ENCODE measurements at regions not wholly inside any gene's neighbourhood (a gene's known extent, or its start where the extent isn't known, plus 50 kb on each side); places are given as distances from the start of the nearest gene placed in this dataset.

DNA sequence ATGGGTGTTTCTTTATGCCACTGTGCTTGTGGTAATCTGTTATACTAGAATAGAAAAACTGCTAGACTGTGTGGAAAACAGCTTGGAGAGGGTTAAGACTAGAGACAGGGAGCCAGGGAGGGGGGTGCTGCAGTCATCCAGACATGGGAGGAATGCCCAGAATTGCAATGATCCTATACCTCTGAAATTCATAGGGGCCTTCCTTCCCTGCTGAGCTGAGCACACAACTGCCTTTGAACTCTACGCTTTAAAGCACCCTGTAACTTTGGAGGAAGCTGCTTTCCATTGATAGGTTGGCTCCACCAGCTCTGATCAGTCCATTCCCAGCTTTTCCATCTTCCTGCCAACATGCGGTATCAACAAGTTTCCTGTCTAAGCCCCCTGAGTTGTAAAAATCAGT lies 155.9 kb upstream of the RASGEF1B start:
- no peak for DNase-seq (ENCODE audit: low spot score)

DNA sequence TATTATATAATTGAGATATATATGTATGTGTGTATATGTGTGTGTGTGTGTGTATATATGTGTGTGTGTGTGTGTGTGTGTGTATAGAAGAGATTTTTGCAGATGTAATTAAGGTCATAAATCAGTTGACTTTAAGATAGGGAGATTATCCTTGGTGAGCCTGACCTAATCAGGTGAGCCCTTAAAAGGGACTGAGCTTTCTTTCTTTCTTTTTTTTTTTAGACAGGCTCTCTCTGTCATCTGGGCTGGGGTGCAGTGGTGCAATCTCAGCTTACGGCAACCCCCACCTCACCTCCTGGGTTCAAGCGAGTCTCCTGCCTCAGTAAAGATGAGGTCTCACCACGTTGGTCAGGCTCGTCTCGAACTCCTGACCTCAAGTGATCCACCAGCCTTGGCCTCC lies 155.1 kb upstream of the RASGEF1B start:
- no peak for DNase-seq (ENCODE audit: low spot score)

DNA sequence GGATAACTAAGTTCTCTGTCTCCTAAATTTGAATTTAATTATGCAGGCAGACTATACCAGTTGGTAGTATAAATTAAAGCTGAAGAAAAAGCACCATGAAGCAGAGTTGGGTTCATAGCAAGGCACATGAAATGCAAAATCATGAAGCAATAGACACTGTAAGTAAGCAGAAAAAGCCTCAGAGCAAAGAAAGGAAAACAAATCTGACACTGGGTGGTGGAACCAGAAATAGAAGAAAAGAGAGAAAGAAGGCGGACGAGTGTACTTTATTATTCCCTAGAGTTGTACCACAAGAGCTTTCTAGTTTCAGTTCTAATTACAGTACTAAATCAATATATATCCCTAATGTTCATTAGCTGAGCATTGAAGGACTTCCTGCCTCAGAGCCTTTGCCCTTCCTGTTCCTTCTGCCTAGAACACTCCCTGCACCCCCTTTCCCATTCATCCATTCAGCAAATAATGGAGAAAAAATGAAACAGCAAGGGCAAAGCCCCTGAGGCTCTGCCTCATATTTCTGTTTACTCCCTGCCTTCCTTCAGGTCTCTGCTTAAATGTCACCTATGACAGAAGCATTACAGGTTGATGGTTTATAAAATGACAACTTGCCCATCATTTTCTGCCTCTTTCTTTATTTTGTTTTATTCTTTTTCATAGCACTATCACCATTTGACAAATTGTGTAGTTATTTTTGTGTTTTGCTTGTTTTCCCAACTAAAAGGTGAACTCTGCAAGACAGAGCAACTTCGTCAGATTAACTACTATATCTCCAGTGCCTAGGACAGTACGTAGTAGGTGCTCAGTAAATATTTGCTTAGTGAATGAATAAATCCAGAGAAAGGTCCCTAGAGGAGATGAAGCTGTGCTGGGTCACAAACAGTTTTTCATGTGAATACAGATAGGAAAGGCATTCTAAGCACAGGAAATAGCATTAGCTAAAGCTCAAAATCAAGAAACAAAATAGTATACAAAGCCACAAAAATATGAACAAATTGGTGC lies 154.0 kb upstream of the RASGEF1B start:
- DNase-seq (ENCODE audit: low spot score), result no peak

DNA sequence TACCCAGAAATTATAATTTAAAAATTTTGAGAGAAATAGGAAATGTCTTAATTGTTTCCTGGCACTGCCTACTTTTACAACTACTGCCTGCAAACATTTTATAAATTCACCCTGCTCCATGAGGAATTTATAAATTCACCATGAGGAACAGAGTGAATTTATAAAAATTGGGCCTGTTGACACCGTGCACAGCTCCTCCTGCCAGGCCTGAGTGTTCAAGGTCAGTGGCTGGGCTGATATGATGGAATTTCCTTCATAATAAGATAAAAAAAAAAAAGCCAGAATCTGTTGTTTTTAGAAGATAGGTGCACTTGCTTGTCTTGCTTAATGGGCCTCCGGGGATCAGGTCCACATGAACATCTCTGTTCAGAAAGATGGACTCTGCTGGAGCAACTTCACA lies 151.7 kb upstream of the RASGEF1B start:
- no peak for DNase-seq (ENCODE audit: low spot score)

DNA sequence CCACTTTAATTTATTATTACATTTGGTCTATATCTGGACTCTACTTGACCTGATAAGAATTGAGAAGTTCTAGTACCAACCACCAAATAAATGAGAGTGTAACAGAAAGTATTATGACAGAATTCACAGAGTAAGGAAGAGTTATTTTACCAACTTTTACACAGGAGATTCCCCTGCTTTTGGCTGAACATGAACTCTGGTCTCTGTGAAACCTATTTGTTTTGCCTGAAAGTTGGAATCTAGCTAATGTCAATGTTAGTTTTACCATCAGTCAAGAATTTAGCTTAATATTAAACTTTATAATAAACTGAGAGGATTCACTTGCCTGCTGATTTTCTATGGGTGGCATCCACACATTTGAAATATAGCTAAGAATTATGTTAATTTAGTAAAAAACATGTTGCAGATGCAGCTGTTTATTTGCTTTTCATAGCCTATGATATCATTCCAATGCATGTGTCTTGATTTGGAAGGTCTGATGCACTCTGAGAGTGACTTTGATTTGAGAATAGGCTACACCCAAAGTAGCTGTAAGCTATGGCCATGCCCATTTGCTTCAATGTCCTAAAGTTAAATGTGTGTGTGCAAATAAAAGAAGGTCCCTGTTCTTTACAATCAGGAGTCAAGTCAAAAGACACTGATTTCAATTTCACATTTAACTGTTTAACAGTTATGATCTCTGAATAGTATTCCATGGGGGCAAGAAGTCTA lies 150.9 kb upstream of the RASGEF1B start:
- no peak for DNase-seq (ENCODE audit: low spot score)

DNA sequence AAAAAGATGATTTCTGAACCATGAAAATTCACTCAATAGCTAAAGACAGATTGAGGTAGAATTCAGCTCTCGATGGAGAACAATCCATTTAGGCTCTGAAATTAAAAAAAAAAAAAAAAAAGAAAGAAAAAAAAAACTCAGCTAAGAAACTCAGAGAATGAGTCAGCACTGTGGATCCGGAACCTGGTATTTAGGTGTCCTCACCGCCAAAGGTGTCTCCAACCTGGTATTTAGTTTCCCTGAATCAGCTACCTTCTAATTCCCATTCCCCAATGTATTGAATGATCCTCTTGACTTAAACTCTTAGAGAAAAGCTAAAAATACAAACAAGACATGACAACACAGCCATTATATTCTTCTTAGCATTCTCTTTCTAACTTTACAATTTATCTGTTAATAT lies 150.3 kb upstream of the RASGEF1B start:
- DNase-seq (ENCODE audit: low spot score), result no peak

DNA sequence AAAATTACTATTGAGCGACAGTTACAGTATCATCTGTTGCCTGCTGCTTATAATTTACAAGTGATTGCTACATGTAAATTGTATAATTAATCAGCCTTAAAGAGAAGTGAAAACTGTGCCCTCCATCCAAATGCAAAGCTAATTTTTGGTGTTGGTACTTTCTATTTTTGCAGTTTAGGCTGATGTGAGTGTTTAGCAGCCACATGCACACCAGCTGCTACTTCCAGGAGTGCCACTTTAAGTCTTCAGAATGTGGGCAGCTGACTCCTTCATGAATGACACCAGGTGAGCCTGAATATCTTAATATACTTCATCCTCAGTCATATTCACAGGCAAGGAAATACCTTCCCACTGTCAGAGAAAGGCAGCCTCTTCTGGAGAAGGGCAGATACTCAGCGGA lies 149.8 kb upstream of the RASGEF1B start:
- no peak for DNase-seq (ENCODE audit: low spot score)

DNA sequence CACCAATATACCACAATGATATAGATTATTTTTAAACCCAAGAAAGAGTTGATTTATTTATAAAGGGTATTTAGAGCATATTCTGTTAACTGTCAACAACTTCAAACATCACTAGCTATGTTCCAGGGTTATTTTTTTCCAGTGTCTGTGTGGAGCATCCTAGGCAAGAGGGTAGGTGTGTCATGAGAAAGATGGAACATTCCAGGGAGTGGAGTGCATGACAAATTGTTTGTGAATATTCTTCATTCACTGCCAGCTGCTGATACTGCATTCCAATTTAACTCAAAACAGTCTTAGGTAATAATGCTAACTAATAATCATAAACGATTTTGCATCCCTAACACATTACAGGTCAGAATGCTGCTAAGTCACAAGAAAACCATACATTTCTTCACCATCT lies 148.7 kb upstream of the RASGEF1B start:
- DNase-seq (ENCODE audit: low spot score), result no peak

DNA sequence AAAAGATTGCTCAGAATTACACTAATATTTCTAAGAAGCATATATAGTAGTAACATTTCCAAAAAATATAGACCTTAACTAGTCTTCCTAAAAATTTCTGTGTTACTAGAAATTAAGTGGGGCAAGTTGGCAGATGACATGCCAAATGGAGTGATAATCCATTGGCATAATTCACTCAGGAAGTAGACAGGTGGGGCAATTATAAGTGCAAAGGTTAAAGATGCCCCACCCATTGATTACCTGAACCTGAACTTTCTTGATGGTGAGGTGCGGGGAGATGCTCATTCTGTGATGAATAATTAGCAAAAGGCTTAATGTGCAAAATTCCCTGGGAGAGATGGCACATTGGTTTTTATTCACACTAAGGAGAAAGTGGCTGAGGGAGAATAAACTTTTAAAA lies 145.8 kb upstream of the RASGEF1B start:
- DNase-seq (ENCODE audit: low spot score), result no peak

DNA sequence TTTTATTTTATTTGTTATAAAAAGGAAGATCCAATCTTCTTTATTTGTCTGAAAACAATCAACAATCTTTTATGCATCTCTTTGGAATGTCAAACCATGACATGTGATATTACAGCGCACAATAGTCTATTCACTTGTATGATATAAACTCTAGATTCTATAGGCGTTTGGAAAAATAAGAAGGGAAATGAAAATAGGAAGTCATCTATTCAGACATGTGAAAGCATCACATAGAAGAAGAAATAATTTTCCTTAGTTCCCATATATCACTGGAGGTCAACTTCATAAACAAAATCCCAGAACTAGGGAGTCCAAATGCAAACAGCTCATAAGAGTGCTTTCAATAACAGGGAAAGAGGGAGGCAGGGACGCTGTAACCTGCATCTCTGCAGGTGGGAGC lies 139.5 kb upstream of the RASGEF1B start:
- no peak for DNase-seq (ENCODE audit: low spot score)

DNA sequence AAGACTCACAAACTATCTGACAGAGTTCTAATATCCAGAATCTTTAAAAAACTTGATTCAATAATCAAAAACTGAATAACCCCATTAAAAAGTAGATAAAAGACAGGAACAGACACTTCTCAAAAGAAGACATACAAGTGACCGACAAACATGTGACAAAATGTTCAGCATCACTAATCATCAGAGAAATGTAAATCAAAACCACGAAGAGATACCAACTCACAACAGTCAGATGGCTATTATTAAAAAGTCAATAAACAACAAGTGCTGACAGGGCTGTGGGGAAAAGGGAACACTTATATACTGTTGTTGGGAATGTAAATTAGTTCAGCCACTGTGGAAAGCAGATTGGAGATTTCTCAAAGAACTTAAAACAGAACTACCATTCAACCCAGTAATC lies 138.1 kb upstream of the RASGEF1B start:
- DNase-seq (ENCODE audit: low spot score), result no peak

DNA sequence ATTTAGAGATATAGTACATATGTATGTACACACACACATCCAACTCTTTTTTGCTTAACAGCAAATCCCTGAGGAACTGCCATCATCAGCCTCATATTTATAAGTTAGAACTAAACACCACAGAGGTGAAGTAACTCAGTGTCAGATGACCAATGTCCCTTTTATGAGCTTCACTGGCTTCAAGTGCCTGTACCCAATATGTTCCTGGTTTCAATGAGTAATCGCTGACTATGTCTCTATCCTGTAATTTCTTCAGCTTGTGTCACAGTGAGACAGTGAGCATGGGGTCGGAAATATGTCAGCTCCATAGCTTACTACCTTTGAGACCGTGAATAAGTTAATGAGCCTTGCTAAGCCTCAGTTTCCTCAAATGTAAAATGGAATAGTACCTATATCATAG lies 136.2 kb upstream of the RASGEF1B start:
- peak; percentile 62 for DNase-seq (ENCODE audit: low spot score)

DNA sequence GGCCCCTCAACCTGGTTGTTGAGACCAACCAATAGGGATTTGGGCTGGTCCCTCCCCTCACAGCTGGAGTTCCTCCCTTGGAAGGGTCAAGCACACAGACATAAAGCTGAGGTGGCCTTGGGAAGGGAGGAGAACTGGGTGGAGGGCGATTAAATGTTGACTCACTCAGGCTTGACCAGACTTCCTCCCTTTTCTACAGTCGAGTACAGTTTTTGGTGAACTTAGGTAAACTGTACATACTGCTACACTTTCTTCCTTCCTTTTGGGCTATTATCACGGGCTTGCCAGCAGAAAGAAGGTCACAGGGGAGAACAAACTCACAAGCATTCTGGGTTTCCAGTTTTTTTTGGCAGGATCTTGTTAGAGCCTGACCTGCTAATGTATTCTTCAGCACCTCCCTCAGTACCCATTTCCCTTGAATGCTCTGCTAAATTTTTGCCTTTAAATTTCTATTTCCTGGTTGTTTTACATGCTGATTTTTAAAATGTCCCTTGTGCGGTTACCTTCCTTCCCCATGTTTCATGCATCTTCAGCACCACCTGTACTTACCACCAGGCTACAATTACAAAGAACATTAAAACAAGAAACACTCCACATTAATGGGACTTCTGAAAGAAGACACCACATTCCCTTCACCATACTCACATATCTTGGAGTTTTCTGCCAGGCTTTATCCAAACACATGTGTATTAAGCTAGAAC lies 135.2 kb upstream of the RASGEF1B start:
- no peak for DNase-seq (ENCODE audit: low spot score)

DNA sequence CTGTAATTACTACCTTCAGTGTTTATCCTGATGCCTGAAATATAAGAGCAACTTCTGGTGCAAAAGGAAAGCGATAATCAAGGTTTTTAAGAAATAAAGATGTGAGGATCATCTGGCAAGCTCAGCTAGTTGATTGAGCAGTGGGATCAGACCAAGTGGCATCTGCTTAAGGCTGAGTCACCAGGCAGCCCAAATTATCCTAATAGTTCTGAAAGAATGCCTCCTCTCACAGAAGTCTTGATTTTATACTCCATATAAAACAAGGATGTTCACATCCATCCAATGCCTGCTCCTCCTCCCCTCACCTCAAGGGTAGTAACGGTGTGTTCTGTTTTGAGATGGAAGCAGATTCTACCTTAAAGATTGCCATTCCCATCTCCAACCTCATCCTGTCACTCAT lies 134.5 kb upstream of the RASGEF1B start:
- no peak for DNase-seq (ENCODE audit: low spot score)

DNA sequence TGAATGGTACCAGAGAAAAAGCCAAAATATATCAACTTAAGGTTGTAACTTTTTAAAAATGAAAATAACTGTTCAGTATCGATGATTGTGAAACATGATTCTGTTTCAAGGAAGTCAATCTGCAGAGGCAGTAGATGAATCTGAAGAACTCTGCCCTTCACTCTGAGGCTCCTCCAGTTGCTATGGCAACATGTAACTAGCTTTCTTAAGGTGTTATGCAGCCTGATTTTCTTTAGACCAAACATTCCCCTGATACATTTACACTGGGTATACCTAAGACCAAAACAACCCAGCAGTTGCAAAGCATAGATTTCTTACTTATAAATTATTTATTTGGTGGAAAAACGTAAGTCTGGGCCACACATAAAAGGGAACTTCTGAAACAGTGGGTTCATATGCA lies 133.6 kb upstream of the RASGEF1B start:
- DNase-seq (ENCODE audit: low spot score), result no peak

DNA sequence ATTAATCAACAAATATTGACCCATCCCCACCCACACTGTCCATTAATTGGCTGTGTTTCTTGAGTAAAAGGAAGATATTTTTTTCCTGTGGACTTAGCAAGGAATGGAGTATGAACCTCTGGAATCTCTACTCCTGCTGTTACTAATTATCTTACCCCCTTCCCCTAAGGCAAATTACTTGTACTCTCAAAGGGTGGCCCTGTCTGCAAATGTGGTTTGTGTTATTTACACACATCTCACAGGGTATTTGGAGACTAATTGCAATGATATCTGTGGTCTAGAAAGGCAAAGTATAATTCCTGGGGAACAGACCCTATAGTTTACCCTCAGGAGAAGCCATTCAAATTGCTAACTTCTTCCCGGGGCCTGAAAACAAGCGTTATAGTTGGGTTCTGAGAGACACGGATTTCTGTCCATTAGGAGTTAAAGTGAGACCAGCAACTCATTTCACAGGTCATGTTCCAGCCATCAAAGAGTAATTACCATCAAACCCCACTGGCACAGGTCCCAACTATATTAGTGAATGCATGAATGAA lies 133.0 kb upstream of the RASGEF1B start:
- DNase-seq (ENCODE audit: low spot score), result no peak

DNA sequence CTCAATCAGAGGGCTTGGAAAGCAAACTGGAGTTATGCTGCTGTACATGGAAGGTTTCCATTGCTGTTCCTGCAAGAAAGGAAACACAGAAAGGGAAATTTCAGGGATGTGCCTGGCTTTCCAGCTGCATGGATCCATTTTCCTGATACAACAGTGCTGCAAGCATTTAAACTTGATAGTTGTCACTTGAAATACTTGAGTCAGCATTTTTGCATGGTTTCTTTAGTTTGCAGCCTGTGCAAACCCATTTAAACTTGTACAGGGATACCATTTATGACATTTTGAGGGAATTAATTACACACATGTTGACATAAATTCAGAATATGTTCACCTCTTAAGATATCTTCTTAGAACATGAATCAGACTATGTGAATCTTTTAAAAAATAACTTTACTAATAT lies 131.1 kb upstream of the RASGEF1B start:
- DNase-seq (ENCODE audit: low spot score), result no peak

DNA sequence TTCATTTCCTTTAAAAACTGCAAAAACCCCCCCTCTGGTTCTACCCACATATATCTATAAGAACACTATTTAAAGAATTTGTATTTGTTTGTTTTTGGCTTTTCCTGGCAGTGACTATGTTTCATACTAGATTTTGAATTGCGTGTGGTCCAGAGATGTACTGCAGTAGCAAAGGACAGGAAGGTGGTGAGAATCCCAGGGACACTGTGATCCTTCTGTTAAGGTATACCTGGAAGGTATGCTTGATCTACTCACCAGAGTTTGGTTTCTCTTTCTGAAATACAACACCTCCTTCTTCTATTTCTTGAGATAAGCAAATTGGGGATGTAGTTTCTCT lies 129.6 kb upstream of the RASGEF1B start:
- no peak for DNase-seq (ENCODE audit: low spot score)

DNA sequence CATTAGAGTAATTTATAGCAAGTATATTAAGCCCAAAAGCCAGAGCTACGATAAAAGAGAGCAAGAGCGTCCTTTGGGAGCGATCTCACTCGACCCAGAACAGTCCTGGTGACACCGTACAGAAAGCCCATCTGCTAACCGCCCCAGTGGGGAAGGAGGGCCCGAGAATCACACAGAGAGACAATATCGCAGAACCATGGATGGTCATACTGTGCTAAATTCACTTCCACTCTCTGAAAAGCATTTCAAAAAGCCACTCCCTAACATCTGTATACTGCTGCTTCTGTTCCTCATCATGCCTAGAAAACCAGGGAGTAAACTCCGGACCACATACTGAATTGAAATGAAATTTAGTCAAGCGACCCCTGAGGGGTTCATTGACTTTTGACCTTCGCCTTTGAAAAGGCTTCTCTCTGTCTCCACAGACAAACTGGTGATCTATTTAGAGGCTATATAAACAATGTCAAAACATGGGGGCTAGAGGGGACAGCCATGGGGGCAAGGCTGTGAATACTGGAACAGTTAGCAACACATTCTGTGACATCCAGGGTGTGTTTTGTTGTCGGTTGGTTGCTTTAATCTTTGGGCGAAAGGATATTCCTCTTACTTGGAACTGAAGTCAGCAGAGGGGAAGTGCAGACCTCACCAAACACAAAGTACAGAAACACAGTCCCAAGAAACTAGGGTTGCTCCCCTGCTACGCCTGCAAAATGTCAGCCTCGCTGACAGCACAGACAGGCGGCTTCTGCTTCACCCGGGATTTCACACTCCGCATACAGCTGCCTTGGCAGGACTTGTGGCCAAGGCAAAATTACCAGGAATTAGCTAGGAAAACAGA lies 129.0 kb upstream of the RASGEF1B start:
- no peak for DNase-seq (ENCODE audit: low spot score)

DNA sequence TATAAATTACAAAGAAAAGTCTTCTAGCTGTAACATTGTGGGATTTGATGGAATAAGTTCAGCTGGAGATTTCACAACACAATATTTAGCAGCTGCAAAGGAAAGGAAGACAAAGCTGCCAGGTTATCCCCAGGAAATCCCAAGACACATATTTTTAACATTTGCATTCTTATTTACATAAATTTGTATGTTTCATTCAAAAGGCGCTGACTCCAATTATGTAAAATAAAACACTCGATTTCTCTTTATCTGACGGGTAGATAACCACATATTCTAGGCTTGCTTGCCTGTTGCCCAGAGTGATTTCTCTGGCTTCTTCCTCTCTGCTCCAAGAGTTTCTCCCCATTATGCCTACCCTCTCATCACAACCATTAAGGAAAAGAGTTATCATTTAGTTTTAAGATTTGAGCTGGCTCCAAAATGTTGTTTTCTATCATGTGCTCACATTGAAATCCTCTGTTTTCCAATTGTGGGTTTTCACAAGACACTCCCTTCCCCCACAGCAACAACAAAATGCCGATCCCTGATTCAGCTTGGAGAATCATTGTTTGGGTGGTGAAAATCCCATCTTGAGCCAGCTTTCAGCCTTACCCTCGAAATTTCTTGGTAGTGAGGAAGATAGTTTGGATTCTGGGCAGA lies 128.2 kb upstream of the RASGEF1B start:
- DNase-seq (ENCODE audit: low spot score), result no peak

Data from RKO (cell line).